Peyer's patch (tissue), 4 donors: ENCODE measurements at regions not wholly inside any gene's neighbourhood (a gene's known extent, or its start where the extent isn't known, plus 50 kb on each side); places are given as distances from the start of the nearest gene placed in this dataset.

ENCODE experiments used
- POLR2A ChIP-seq, 2 donors: fragments of 450-650 bp; IDR thresholded peaks; one replicate each; pipeline ENCODE4 v1.5.1; 2017; ENCODE audit warnings: antibody characterized with exemption in 2 of 2, mild to moderate bottlenecking in 2 of 2, moderate library complexity in 2 of 2
- TF ChIP-seq, protein P1 (sequence below), 6 experiments: fragments of 450-650 bp in 4 of 6; fragments of 200-600 bp in 2 of 6; sonication (generic) in 1 of 6; IDR thresholded peaks; one replicate each; pipeline ENCODE4 v1.5.1; 2017 to 2019; ENCODE audit warnings: antibody characterized with exemption in 6 of 6, mild to moderate bottlenecking in 3 of 6, moderate library complexity in 1 of 6

- TF ChIP-seq, protein P1, sequence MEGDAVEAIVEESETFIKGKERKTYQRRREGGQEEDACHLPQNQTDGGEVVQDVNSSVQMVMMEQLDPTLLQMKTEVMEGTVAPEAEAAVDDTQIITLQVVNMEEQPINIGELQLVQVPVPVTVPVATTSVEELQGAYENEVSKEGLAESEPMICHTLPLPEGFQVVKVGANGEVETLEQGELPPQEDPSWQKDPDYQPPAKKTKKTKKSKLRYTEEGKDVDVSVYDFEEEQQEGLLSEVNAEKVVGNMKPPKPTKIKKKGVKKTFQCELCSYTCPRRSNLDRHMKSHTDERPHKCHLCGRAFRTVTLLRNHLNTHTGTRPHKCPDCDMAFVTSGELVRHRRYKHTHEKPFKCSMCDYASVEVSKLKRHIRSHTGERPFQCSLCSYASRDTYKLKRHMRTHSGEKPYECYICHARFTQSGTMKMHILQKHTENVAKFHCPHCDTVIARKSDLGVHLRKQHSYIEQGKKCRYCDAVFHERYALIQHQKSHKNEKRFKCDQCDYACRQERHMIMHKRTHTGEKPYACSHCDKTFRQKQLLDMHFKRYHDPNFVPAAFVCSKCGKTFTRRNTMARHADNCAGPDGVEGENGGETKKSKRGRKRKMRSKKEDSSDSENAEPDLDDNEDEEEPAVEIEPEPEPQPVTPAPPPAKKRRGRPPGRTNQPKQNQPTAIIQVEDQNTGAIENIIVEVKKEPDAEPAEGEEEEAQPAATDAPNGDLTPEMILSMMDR (IDR thresholded peaks at IDR 0.05): no peak
- no peak for TF ChIP-seq POLR2A (IDR thresholded peaks at IDR 0.05)
Measured at GRCh38 chr5:135160036-135160675, 126.1 kb upstream of the PITX1 start.
